Right lobe of liver (tissue), 4 donors: ENCODE measurements at regions not wholly inside any gene's neighbourhood (a gene's known extent, or its start where the extent isn't known, plus 50 kb on each side); places are given as distances from the start of the nearest gene placed in this dataset.

Experiments used
- CTCF ChIP-seq, 4 donors: fragments of 200-600 bp in 3 of 4; fragments of 450-650 bp in 1 of 4; IDR thresholded peaks; one replicate each; pipeline versions ENCODE4 v1.5.1 to v1.8.0; 2016 to 2022; ENCODE audit warnings: antibody characterized with exemption in 4 of 4, mild to moderate bottlenecking in 2 of 4
- POLR2A ChIP-seq: fragments of 450-650 bp; IDR thresholded peaks from one replicate; pipeline ENCODE4 v1.6.1; 2017; ENCODE audit warnings: antibody characterized with exemption, mild to moderate bottlenecking
- donor health status: DM: no; HTN: no; CAD: no.
- donor health status: DM: no; HTN: no; CAD: no.
- donor health status: DM: no; HTN: yes; CAD: no.

DNA sequence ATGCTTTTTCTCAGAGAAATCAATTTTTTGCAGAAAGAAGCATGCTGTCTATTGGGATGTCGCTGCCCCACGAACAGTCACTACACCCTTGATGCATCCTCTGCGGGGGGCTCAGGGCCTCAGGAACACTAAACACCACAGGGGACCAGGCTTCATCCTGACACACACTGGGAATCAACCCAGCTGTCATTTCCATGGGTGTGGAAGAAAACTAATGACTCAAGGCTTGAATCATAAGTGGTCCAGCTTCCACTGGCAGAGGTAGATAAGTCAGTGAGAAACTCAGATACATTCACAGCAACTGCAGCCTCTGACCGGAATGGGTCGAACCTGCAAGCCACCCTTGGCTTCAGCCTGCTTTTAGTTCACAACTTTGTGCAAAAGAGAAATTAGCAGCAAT lies 81.3 kb upstream of the SPTLC3 start:
- TF ChIP-seq CTCF (IDR thresholded peaks at IDR 0.05): no peak
- TF ChIP-seq POLR2A: no peak
